ENCODE measurements at regions not wholly inside any gene's neighbourhood (a gene's known extent, or its start where the extent isn't known, plus 50 kb on each side); places are given as distances from the start of the nearest gene placed in this dataset.

- no peak for TF ChIP-seq CTCF (IDR thresholded peaks at IDR 0.05)
- no peak for TF ChIP-seq POLR2A (IDR thresholded peaks at IDR 0.05)
These were observed 57.1 kb upstream of the ANKRD1 start for GRCh38 chr10:90977855-90978486.
